ENCODE measurements at regions not wholly inside any gene's neighbourhood (a gene's known extent, or its start where the extent isn't known, plus 50 kb on each side); places are given as distances from the start of the nearest gene placed in this dataset.

GRCh38 chr5:6937677-6938076 is 224.4 kb downstream of the TENT4A start:
- no peak for TF ChIP-seq CTCF (IDR thresholded peaks at IDR 0.05; ENCODE audit: borderline replicate concordance, control extremely low read depth, extremely low read depth, insufficient read depth, missing control alignments)
- DNase-seq (ENCODE audit: low spot score), result no peak
- in situ Hi-C loops (cut with MboI; ENCODE audit: low sequenced_read_pairs, unreplicated experiment), result no loop called here

GRCh38 chr5:6941631-6942030 is 228.4 kb downstream of the TENT4A start:
- DNase-seq (ENCODE audit: low spot score), result no peak
- in situ Hi-C loops (cut with MboI; ENCODE audit: low sequenced_read_pairs, unreplicated experiment), result no loop called here
- no peak for TF ChIP-seq CTCF (IDR thresholded peaks at IDR 0.05; ENCODE audit: borderline replicate concordance, control extremely low read depth, extremely low read depth, insufficient read depth, missing control alignments)

- in situ Hi-C loops (cut with MboI; ENCODE audit: low sequenced_read_pairs, unreplicated experiment), result no loop called here
- DNase-seq (ENCODE audit: low spot score), result no peak
- no peak for TF ChIP-seq CTCF (IDR thresholded peaks at IDR 0.05; ENCODE audit: borderline replicate concordance, control extremely low read depth, extremely low read depth, insufficient read depth, missing control alignments)
These were observed 230.2 kb downstream of the TENT4A start for GRCh38 chr5:6943197-6944112.

- in situ Hi-C loops (cut with MboI; ENCODE audit: low sequenced_read_pairs, unreplicated experiment), result no loop called here
- TF ChIP-seq CTCF (IDR thresholded peaks at IDR 0.05; ENCODE audit: borderline replicate concordance, control extremely low read depth, extremely low read depth, insufficient read depth, missing control alignments), result no peak
- no peak for DNase-seq (ENCODE audit: low spot score)
These were observed 235.3 kb downstream of the TENT4A start for GRCh38 chr5:6948562-6948961.

GRCh38 chr5:6949230-6949629 is 236.0 kb downstream of the TENT4A start:
- no peak for TF ChIP-seq CTCF (IDR thresholded peaks at IDR 0.05; ENCODE audit: borderline replicate concordance, control extremely low read depth, extremely low read depth, insufficient read depth, missing control alignments)

GRCh38 chr5:6950250-6950649 is 237.0 kb downstream of the TENT4A start:
- TF ChIP-seq CTCF (IDR thresholded peaks at IDR 0.05; ENCODE audit: borderline replicate concordance, control extremely low read depth, extremely low read depth, insufficient read depth, missing control alignments), result no peak
- DNase-seq (ENCODE audit: low spot score), result no peak
- in situ Hi-C loops (cut with MboI; ENCODE audit: low sequenced_read_pairs, unreplicated experiment), result no loop called here

More at GRCh38 chr5:6949230-6949629, 236.0 kb downstream of the TENT4A start:
- in situ Hi-C loops (cut with MboI; ENCODE audit: low sequenced_read_pairs, unreplicated experiment), result no loop called here
- DNase-seq (ENCODE audit: low spot score), result no peak

Measured in GM13976 (cell line).